ENCODE measurements at regions not wholly inside any gene's neighbourhood (a gene's known extent, or its start where the extent isn't known, plus 50 kb on each side); places are given as distances from the start of the nearest gene placed in this dataset.
"Not testable (repeated sequence)": the region's sequence is repeated elsewhere in the genome, so short reads cannot be mapped to it uniquely, and the experiment has no call there.

- not testable (repeated sequence) for H3K9me3 ChIP-seq (replicated peaks); DNase-seq
These were observed 416.5 kb upstream of the KCNMB2 start for GRCh38 chr3:178119608-178120295.

GRCh38 chr3:178120367-178120766, 415.9 kb upstream of the KCNMB2 start:
- H3K27ac ChIP-seq: no peak overlapping the region

More at GRCh38 chr3:178119608-178120295, 416.5 kb upstream of the KCNMB2 start:
- H3K27me3 ChIP-seq, H3K4me3 ChIP-seq, H3K36me3 ChIP-seq, H3K4me1 ChIP-seq, H3K27ac ChIP-seq: not testable (repeated sequence)

GRCh38 chr3:178126686-178127085, 409.6 kb upstream of the KCNMB2 start:
- no peaks in the 10 kb centered on the region for H3K27me3 ChIP-seq
- H3K36me3 ChIP-seq: no peaks in the 10 kb centered on the region
- no peaks in the 10 kb centered on the region for H3K4me1 ChIP-seq
- H3K4me3 ChIP-seq: no peak overlapping the region
- H3K27ac ChIP-seq: no peak overlapping the region
- DNase-seq: no peak
- H3K9me3 ChIP-seq (replicated peaks): no peaks in the 10 kb centered on the region

More at GRCh38 chr3:178120367-178120766, 415.9 kb upstream of the KCNMB2 start:
- Histone ChIP-seq H3K36me3 (no peaks in the 10 kb centered on the region), H3K4me1 (no peaks in the 10 kb centered on the region), H3K9me3 (replicated peaks) (no peaks in the 10 kb centered on the region), H3K27me3 (no peaks in the 10 kb centered on the region), H3K4me3 (no peak overlapping the region)
- no peak for DNase-seq

GRCh38 chr3:178127221-178127620, 409.0 kb upstream of the KCNMB2 start:
- Histone ChIP-seq H3K27ac (no peak overlapping the region), H3K4me1 (no peaks in the 10 kb centered on the region), H3K36me3 (no peaks in the 10 kb centered on the region), H3K9me3 (replicated peaks) (no peaks in the 10 kb centered on the region), H3K27me3 (no peaks in the 10 kb centered on the region), H3K4me3 (no peak overlapping the region)
- DNase-seq: no peak

GRCh38 chr3:178129109-178129508, 407.1 kb upstream of the KCNMB2 start:
- Histone ChIP-seq H3K27me3 (no peaks in the 10 kb centered on the region), H3K4me1 (no peaks in the 10 kb centered on the region), H3K27ac (no peak overlapping the region), H3K4me3 (no peak overlapping the region), H3K36me3 (no peaks in the 10 kb centered on the region), H3K9me3 (replicated peaks) (no peaks in the 10 kb centered on the region)
- no peak for DNase-seq

GRCh38 chr3:178131801-178132200, 404.4 kb upstream of the KCNMB2 start:
- Histone ChIP-seq H3K9me3 (replicated peaks) (no peaks in the 10 kb centered on the region), H3K36me3 (no peaks in the 10 kb centered on the region), H3K4me3 (no peak overlapping the region), H3K27ac (no peak overlapping the region), H3K27me3 (no peaks in the 10 kb centered on the region), H3K4me1 (no peaks in the 10 kb centered on the region)
- DNase-seq: no peak

GRCh38 chr3:178137206-178137605, 399.0 kb upstream of the KCNMB2 start:
- 0 out of 2 replicates have a peak, but pooled peaks cover 2% of the 10 kb centered on the region for H3K9me3 ChIP-seq (replicated peaks)
- DNase-seq: no peak
- H3K4me1 ChIP-seq: no peaks in the 10 kb centered on the region
- no peaks in the 10 kb centered on the region for H3K36me3 ChIP-seq
- H3K4me3 ChIP-seq: no peak overlapping the region
- H3K27me3 ChIP-seq: no peaks in the 10 kb centered on the region
- no peak overlapping the region for H3K27ac ChIP-seq

- Histone ChIP-seq H3K27ac (no peak overlapping the region), H3K4me1 (no peaks in the 10 kb centered on the region), H3K27me3 (no peaks in the 10 kb centered on the region), H3K9me3 (replicated peaks) (0 out of 2 replicates have a peak, but pooled peaks cover 2% of the 10 kb centered on the region), H3K36me3 (no peaks in the 10 kb centered on the region), H3K4me3 (no peak overlapping the region)
- no peak for DNase-seq
These were observed 398.4 kb upstream of the KCNMB2 start for GRCh38 chr3:178137831-178138230.

GRCh38 chr3:178139116-178139515, 397.1 kb upstream of the KCNMB2 start:
- H3K27ac ChIP-seq: no peak overlapping the region
- H3K4me1 ChIP-seq: no peaks in the 10 kb centered on the region
- no peak for DNase-seq
- H3K27me3 ChIP-seq: no peaks in the 10 kb centered on the region
- H3K9me3 ChIP-seq (replicated peaks): 0 out of 2 replicates have a peak, but pooled peaks cover 2% of the 10 kb centered on the region
- no peak overlapping the region for H3K4me3 ChIP-seq
- no peaks in the 10 kb centered on the region for H3K36me3 ChIP-seq

- peaks cover 2% of the 10 kb centered on the region; the same call in 1 of the 2 replicates for H3K4me1 ChIP-seq
- no peaks in the 10 kb centered on the region for H3K27me3 ChIP-seq
- no peaks in the 10 kb centered on the region for H3K36me3 ChIP-seq
- no peak for DNase-seq
- H3K9me3 ChIP-seq (replicated peaks): 0 out of 2 replicates have a peak, but pooled peaks cover 2% of the 10 kb centered on the region
- no peak overlapping the region for H3K4me3 ChIP-seq
- no peak overlapping the region for H3K27ac ChIP-seq
These were observed 395.5 kb upstream of the KCNMB2 start for GRCh38 chr3:178140531-178141304.

- not testable (repeated sequence) for DNase-seq; H3K27me3 ChIP-seq; H3K9me3 ChIP-seq (replicated peaks); H3K27ac ChIP-seq; H3K4me3 ChIP-seq; H3K4me1 ChIP-seq; H3K36me3 ChIP-seq
These were observed 394.9 kb upstream of the KCNMB2 start for GRCh38 chr3:178141305-178141684.

- H3K9me3 ChIP-seq (replicated peaks): no peaks in the 10 kb centered on the region
- peaks cover 17% of the 10 kb centered on the region for H3K4me1 ChIP-seq
- peak; percentile 30 to 82 for DNase-seq
- H3K27me3 ChIP-seq: no peaks in the 10 kb centered on the region
- no peaks in the 10 kb centered on the region for H3K36me3 ChIP-seq
- H3K27ac ChIP-seq: peak overlapping the region; percentile 39
- no peak overlapping the region for H3K4me3 ChIP-seq
These were observed 389.8 kb upstream of the KCNMB2 start for GRCh38 chr3:178146406-178146831.

GRCh38 chr3:178147001-178147400, 389.2 kb upstream of the KCNMB2 start:
- peak; percentile 3 to 59 for DNase-seq
- H3K4me3 ChIP-seq: no peak overlapping the region
- H3K9me3 ChIP-seq (replicated peaks): no peaks in the 10 kb centered on the region
- H3K4me1 ChIP-seq: peaks cover 17% of the 10 kb centered on the region
- peak overlapping the region; percentile 39 for H3K27ac ChIP-seq
- H3K36me3 ChIP-seq: no peaks in the 10 kb centered on the region
- H3K27me3 ChIP-seq: no peaks in the 10 kb centered on the region

GRCh38 chr3:178152031-178152806, 384.0 kb upstream of the KCNMB2 start:
- H3K36me3 ChIP-seq: no peaks in the 10 kb centered on the region
- DNase-seq: no peak
- no peak overlapping the region for H3K27ac ChIP-seq
- H3K27me3 ChIP-seq: no peaks in the 10 kb centered on the region
- peaks cover 6% of the 10 kb centered on the region; the same call in 1 of the 2 replicates for H3K4me1 ChIP-seq
- no peaks in the 10 kb centered on the region for H3K9me3 ChIP-seq (replicated peaks)
- no peak overlapping the region for H3K4me3 ChIP-seq

GRCh38 chr3:178152988-178153387, 383.2 kb upstream of the KCNMB2 start:
- no peaks in the 10 kb centered on the region for H3K9me3 ChIP-seq (replicated peaks)
- H3K4me3 ChIP-seq: no peak overlapping the region
- H3K36me3 ChIP-seq: no peaks in the 10 kb centered on the region
- H3K4me1 ChIP-seq: no peaks in the 10 kb centered on the region
- no peak overlapping the region for H3K27ac ChIP-seq
- no peak for DNase-seq
- no peaks in the 10 kb centered on the region for H3K27me3 ChIP-seq
